NCI-H1694 (cell line): ENCODE measurements at regions not wholly inside any gene's neighbourhood (a gene's known extent, or its start where the extent isn't known, plus 50 kb on each side); places are given as distances from the start of the nearest gene placed in this dataset.
"Not testable (repeated sequence)": the region's sequence is repeated elsewhere in the genome, so short reads cannot be mapped to it uniquely, and the experiment has no call there.

Experiments used
- DNase-seq: peaks from one replicate; lab custom pipeline; 2025; lab: John Stamatoyannopoulos, UW

GRCh38 chr2:128660836-128661235 lies 342.2 kb upstream of the HS6ST1 start:
- DNase-seq, result no peak

DNA sequence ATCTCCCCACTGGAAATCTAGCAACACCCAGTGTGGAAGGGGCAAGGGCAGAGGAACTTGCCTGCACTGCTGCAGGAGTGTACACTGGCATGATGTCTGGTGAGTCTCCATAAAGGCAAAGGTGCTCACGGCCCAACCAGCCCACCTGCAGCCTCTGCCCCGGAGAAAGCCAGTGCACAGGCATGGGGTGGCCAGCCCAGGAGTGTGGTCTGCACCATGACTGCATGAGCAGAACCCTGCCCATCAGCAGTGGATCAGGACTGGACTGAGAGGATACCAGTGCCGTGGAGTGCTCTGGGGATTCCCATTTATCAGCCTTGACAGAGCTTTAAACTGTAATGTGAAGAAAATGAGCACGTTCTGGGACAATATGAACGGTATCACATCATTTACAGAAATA lies 342.6 kb upstream of the HS6ST1 start:
- DNase-seq, result no peak

- no peak for DNase-seq
Measured at GRCh38 chr2:128662051-128662471, 343.4 kb upstream of the HS6ST1 start.

- no peak for DNase-seq
Measured at GRCh38 chr2:128663371-128664050, 344.8 kb upstream of the HS6ST1 start.

GRCh38 chr2:128664499-128664971 lies 345.9 kb upstream of the HS6ST1 start:
- no peak for DNase-seq

- DNase-seq, result no peak
Measured at GRCh38 chr2:128665113-128665512, 346.4 kb upstream of the HS6ST1 start.

DNA sequence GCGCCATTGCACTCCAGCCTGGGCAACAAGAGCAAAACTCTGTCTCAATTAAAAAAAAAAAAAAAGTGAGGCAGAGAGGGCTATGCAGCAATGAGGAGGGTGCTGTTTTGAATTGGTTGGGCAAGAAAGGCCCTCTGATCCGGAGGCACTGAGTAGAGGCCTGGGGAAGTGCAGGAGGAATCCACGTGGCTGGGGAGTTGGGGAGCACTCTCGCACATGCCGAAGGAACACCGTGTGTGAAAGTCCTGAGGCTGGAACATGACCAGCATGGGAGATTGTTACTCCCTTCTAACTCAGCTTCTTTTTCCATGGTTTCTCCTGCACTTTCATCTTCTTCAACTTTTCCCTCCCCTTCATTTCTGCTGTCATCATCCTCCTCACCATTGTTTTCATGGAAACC lies 347.9 kb upstream of the HS6ST1 start:
- no peak for DNase-seq

DNA sequence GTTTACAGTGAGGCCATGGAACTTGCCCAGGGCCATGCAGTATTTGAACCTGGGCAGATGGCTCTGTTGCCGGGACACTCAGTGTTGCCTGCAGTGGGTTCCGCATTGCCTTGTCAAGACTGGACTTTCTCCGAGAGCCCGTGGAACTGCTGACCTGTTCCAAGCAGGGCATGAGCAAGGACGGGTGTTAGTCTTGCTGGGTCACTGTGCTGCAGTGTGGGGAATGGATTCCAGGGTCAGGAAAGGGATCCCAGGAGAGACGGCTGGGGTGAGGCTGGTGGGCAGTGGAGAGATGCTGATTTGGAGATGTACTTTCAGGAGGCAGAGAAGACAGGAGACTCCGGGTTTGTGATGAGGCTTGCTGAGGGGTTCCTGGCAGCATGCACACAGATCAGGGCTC lies 348.7 kb upstream of the HS6ST1 start:
- no peak for DNase-seq

GRCh38 chr2:128668946-128669345 lies 350.3 kb upstream of the HS6ST1 start:
- DNase-seq, result no peak

- no peak for DNase-seq
Measured at GRCh38 chr2:128670066-128670465, 351.4 kb upstream of the HS6ST1 start.

DNA sequence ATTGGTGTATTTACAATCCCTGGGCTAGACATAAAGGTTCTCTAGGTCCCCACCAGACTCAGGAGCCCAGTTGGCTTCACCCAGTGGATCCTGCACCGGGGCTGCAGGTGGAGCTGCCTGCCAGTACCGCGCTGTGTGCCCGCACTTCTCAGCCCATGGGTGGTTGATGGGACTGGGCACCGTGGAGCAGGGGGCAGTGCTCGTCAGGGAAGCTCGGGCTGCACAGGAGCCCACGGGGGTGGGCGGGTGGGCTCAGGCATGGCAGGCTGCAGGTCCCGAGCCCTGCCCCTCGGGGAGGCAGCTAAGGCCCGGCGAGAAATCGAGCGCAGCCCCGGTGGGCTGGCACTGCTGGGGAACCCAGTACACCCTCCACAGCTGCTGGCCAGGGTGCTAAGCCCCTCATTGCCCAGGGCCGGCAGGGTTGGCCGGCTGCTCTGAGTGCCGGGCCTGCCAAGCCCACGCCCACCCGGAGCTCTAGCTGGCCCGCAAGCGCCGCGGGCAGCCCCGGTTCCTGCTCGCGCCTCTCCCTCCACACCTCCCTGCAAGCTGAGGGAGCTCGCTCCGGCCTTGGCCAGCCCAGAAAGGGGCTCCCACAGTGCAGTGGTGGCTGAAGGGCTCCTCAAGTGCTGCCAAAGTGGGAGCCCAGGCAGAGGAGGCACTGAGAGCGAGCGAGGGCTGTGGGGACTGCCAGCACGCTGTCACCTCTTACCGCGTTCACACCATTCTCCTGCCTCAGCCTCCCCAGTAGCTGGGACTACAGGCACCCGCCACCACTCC lies 353.5 kb upstream of the HS6ST1 start:
- DNase-seq, result not testable (repeated sequence)

GRCh38 chr2:128679680-128680079 lies 361.0 kb upstream of the HS6ST1 start:
- DNase-seq, result not testable (repeated sequence)

DNA sequence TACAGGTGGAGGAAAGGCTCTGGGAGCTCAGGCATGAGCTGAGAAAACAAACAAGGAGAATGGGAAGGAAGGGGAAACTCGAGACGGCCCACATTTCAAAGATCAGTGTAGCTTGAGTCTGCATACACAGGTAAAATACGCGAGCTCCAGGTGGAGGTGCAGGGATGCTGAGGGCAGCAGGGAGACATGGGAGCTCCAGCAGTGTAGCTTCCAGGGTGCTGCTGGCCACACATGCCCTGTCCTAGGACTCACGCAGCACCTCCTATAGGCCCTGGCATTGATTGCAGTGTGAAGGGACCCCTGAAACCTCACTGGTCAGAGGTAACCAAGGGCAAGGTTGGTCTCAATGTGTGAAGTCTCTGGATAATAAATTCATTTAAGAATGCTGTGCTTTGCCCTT lies 362.8 kb upstream of the HS6ST1 start:
- DNase-seq, result no peak

DNA sequence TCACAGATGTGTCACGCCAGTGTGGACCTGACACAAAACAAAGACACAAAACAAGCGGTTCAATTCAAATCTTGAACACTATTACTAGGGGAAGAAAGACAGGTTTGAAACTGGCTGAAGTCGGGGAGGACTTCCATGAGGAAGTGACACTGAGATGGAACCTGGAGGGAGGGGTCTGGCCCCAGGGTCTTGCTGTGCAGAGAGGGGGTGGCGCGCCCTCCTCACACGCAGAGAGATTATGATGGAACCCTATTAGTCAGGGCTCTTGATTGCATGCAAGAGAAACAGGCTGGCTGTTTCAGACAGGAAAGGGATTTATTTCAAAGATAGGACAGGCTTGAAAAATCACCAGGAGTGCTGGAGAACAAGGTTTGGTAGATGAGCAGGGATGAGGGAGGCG lies 363.6 kb upstream of the HS6ST1 start:
- no peak for DNase-seq

DNA sequence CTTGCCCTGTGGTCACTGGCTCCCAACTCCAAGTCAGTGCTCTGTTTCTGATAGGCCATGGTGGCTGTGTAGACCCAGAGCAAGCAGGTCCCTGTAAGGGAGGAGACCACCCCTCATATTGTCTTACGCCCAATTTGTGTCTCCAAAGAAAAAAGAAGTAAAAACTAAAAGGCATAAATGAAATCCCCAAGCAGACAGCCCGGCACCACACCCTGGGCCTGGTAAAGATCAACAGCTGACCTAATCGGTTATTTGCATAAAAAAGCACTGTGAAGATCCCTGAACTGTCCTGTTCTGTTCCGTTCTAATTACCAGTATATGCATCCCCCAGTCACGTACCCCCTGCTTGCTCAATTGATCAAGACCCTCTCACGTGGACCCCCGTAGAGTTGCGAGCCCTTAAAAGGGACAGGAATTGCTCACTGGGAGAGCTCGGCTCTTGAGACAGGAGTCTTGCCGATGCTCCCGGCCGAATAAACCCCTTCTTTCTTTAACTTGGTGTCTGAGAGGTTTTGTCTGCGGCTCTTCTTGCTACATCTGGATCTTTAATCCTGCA lies 364.1 kb upstream of the HS6ST1 start:
- no peak for DNase-seq

GRCh38 chr2:128684523-128684922 lies 365.9 kb upstream of the HS6ST1 start:
- no peak for DNase-seq

DNA sequence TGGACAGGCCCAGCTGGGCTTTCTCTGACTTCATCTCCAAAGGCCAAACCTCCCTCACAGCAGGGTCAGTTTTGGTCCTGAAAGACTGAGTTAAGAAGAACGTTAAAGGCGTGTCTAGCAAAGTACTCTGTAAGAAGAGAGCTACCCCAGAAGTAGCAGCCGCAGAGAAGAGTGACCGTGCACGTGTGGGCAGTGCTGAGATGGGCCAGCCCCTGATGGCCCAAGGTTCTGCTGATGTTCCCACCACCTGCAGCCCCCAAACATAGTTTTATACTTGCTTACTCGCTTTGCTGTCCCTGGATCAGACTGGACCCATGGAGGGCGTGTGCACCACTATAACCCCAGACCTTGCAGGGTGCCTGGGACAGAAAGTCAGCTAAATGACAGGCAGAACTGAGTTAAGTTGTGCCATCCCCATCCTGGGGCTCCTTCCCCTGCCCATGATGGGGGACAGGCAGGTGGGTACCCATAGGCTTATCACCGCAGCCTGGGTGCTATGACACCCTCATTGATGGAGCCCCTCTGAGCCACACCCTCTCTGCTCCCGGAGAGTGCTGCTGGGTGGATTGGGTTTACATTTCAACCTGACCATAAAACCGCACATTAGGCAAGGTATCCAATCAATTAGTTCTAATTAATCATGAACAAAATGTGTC lies 367.3 kb upstream of the HS6ST1 start:
- DNase-seq, result no peak

DNA sequence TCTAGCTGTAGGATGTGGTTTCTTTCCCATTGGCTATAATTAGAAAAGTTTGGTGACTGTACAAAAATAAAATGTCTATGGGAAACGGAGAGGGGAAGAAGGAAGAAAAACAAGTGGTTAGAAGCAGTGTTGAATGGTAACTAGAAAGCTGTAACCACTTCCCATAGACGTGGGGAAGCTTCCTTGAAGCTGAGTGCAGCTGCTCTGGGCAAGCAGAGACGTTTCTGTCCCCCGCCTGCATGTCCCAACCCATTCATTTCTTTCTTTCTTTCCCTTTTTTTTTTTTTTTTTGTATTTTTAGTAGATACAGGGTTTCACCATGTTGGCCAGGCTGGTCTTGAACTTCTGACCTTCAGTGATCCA lies 367.8 kb upstream of the HS6ST1 start:
- DNase-seq, result no peak

DNA sequence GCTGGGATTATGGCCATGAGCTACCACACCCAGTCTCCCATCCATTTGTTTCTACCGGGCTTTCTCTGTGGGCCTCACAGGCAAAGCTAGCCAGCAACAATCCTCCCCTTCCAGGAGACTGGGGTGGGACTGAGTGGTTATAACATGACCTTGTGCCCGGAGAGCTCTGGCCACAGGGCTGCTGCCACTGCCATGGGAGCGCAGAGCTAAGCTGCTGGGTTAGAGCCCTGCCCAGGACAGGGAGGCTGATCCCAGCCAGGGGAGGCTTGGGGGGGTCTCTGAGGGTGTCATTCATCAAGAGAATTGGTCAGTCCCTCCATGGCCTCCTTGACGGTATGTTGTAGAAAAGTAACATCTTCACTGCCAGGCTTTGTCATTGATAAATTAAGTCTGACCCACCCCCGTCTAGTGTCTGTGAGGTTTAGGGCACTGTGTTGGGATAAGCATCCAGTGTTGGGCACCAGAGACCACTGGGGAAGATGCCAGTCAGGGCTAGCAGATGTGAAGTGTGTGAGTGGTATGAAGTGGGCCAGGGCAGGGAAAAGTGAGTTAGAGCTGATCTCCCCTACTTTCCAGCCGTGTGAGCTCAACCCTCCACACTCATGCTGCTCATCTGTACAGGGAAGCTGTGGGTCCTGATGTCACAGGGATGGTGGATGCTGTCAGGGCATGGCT lies 368.4 kb upstream of the HS6ST1 start:
- DNase-seq, result no peak

DNA sequence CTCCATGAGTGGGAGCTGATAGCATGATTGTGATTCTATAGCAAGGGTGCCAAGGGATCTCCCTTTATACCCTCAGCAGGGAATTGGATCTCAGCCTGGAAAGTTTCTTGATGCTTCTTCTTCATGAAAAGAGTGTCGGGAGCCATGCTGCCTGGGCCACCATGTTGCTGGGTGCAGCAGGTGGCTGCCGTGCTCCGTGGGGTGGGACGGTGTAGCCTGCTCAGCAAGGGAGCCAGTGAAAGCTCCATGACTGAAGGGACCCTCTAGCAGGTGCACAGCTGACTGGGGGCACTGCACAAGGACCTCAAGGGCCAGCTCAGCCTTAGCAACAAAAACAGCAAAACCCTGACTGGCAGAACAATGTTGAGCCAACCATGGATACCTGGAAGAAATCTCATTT lies 368.9 kb upstream of the HS6ST1 start:
- no peak for DNase-seq

- no peak for DNase-seq
Measured at GRCh38 chr2:128689971-128690370, 371.3 kb upstream of the HS6ST1 start.

DNA sequence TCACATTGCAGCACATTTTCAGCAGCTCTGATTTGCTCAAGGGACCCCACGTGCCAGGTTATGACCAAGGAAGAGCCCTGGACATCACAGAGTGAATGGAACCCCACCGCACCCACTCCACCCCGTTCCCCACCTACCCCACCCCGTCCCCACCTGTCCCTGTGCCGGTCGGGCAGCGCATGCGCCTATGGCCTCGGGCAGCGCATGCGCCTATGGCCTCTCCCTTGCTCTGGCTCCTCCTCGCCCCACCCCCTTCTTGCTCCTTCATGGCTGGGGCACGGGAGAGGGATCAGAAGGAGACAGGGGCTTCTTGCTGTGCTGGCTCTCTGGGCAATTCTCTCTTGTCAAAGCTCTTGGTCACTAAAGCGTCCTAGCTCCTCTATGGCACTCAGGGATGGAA lies 371.8 kb upstream of the HS6ST1 start:
- no peak for DNase-seq
